ENCODE measurements at regions not wholly inside any gene's neighbourhood (a gene's known extent, or its start where the extent isn't known, plus 50 kb on each side); places are given as distances from the start of the nearest gene placed in this dataset.

DNA sequence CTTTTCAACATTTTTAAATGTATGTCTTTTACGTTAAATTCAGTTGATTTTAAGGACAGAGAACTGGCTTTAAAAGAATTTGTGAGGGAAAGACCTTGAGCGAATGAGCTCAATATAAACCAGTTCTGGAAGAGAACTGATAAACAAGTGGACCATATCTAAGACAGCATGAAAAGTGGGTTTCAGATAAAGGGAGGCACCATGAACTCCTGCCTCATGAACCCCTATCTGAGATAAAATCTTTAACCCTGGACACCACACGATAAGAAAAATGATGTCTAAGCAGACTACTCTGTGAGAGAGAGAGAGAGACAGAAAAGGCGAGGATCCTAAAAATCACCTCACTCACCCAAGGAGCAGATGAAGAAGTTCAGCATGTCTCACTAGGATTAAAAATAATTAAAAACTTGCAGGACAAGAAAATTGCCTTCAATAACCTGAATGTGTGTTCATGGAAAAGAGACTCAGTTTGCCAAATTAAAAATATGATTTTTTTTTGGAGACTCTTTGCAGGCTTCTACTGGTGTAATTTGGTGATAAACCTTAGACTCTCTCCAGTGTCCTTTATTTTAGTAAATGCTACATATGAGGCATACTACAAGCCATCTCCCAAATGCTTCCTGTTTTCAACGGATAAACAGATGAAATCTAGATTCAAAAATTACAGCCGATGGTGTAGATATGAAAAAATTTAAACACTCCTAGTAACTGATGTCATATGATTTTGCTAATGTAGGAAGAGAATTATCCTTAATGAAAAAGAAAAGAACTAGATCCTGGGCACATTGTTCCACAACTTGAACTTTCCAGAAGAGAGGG lies 299.5 kb downstream of the ADGB start:
- no peaks in the 10 kb centered on the region for H3K27me3 ChIP-seq
- H3K4me3 ChIP-seq = no peak overlapping the region
- TF ChIP-seq, protein P1, sequence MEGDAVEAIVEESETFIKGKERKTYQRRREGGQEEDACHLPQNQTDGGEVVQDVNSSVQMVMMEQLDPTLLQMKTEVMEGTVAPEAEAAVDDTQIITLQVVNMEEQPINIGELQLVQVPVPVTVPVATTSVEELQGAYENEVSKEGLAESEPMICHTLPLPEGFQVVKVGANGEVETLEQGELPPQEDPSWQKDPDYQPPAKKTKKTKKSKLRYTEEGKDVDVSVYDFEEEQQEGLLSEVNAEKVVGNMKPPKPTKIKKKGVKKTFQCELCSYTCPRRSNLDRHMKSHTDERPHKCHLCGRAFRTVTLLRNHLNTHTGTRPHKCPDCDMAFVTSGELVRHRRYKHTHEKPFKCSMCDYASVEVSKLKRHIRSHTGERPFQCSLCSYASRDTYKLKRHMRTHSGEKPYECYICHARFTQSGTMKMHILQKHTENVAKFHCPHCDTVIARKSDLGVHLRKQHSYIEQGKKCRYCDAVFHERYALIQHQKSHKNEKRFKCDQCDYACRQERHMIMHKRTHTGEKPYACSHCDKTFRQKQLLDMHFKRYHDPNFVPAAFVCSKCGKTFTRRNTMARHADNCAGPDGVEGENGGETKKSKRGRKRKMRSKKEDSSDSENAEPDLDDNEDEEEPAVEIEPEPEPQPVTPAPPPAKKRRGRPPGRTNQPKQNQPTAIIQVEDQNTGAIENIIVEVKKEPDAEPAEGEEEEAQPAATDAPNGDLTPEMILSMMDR (IDR thresholded peaks at IDR 0.05) = no peak
- H3K4me1 ChIP-seq = no peaks in the 10 kb centered on the region
- no peaks in the 10 kb centered on the region for H3K36me3 ChIP-seq
- H3K9ac ChIP-seq (ENCODE audit: low read depth in 2 of 2, low read length in 2 of 2) = no peak overlapping the region
- intact Hi-C loops (cut with DNase I) = no loop called here
- no peak overlapping the region for H3K27ac ChIP-seq
- no peaks in the 10 kb centered on the region for H3K9me3 ChIP-seq
- no peak for DNase-seq

DNA sequence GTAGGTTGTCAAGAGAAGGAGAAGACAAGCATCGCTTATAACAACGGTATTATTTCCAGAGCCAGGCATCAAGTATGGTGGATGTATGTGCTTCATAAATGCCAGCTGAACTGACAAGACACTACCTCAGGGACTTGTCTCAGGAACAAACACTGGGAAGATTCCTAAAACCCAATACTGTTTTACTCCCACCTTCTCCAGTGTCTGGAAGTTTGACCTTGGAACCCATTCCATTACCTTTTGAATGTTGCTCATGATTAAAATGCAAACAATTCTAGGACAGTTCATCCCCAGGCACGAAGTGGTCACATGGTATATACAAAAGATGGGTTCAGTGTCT lies 300.1 kb downstream of the ADGB start:
- no peaks in the 10 kb centered on the region for H3K27me3 ChIP-seq
- no peak overlapping the region for H3K4me3 ChIP-seq
- no peak for DNase-seq
- H3K27ac ChIP-seq = no peak overlapping the region
- H3K9ac ChIP-seq (ENCODE audit: low read depth in 2 of 2, low read length in 2 of 2) = no peak overlapping the region
- intact Hi-C loops (cut with DNase I) = no loop called here
- no peaks in the 10 kb centered on the region for H3K4me1 ChIP-seq
- no peaks in the 10 kb centered on the region for H3K9me3 ChIP-seq
- H3K36me3 ChIP-seq = no peaks in the 10 kb centered on the region
- TF ChIP-seq, protein P1 (IDR thresholded peaks at IDR 0.05) = no peak

DNA sequence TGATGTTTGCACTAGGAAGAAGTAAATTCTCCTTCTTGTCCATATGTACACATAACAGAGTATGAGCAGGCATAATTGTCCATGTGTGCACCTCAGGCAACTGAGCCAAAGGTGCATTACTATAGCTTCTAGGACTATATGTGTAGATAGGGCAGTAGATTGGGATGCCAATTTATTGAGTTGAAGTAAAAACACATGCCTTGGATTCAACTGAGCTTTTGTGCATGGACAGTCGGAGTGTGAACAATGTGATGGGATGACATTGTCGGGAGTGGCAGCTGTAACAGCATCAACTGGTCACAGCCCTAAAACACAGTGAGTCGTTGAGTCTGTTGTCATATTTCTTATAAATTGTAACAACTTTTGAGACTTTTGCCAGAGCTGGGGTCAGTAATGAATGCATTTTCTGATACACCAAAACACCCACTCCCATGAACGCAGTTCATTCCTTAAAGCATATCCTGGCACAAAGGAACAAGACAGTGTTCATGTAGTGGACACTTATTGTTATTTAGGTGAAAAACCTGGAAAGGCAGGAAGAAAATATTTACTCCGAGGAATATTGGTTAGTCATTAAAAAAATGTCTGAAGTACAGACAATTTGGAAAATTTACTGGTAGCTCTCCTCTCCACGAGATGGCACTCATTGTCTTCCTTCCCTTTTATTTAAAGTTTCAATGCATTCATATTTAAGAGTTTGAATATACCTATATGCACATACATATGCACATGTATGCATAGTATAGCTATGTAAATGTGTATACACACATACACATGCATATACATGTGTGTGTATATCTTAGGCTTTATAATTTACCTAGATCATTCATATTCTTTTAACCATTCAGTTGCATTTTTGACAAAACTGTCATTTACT lies 302.0 kb upstream of the STXBP5 start:
- intact Hi-C loops (cut with DNase I) = no loop called here
- no peak for DNase-seq
- Histone ChIP-seq H3K27ac (no peak overlapping the region), H3K36me3 (no peaks in the 10 kb centered on the region), H3K27me3 (no peaks in the 10 kb centered on the region), H3K4me1 (no peaks in the 10 kb centered on the region), H3K9ac (ENCODE audit: low read depth in 2 of 2, low read length in 2 of 2) (no peak overlapping the region), H3K4me3 (no peak overlapping the region), H3K9me3 (no peaks in the 10 kb centered on the region)
- TF ChIP-seq, protein P1 (IDR thresholded peaks at IDR 0.05) = no peak

DNA sequence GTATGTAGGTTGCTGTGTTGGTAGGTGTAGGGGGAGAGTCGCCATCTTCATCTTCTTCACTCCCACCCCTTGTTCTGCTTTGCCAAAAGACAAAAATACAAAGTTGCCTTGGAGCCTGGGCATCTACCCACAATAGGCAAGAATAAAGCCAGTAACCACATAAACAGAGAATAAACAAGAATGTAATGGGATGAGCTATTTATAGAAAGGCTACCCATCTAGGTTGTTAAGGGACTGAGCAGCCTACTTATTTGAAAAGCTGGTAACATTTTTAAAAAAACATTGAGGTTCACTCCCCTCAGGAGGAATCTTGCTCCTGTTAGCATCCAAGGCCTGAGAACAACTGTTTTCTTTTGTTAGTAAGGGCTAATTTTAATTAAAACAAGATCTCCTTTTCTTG lies 301.4 kb upstream of the STXBP5 start:
- Histone ChIP-seq H3K4me3 (no peak overlapping the region), H3K27ac (no peak overlapping the region), H3K36me3 (no peaks in the 10 kb centered on the region), H3K27me3 (no peaks in the 10 kb centered on the region), H3K9ac (ENCODE audit: low read depth in 2 of 2, low read length in 2 of 2) (no peak overlapping the region), H3K9me3 (no peaks in the 10 kb centered on the region), H3K4me1 (no peaks in the 10 kb centered on the region)
- TF ChIP-seq, protein P1 (IDR thresholded peaks at IDR 0.05) = no peak
- no peak for DNase-seq
- intact Hi-C loops (cut with DNase I) = no loop called here

DNA sequence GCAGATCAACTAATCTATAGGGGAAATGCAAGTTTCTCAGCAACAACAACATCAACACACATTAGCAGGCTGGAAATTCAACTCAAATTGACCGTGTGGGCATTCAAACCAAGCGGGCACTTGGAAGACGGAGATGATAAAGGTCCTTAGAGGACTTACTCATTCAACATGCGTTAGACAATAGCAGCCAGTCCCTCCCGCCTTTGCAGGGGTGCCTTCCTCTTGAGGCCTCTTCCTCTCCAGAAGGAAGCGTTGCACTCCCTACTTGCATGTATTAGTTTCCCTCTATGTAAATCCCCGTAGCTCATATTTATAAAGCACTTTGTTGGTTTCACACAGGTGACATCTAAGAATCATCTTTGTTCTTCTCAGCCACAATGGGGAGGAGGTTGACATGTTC lies 300.8 kb upstream of the STXBP5 start:
- Histone ChIP-seq H3K4me3 (no peak overlapping the region), H3K9ac (ENCODE audit: low read depth in 2 of 2, low read length in 2 of 2) (no peak overlapping the region), H3K9me3 (no peaks in the 10 kb centered on the region), H3K27ac (no peak overlapping the region), H3K4me1 (no peaks in the 10 kb centered on the region), H3K36me3 (no peaks in the 10 kb centered on the region), H3K27me3 (no peaks in the 10 kb centered on the region)
- intact Hi-C loops (cut with DNase I) = no loop called here
- TF ChIP-seq, protein P1 (IDR thresholded peaks at IDR 0.05) = no peak
- no peak for DNase-seq
